Spleen (tissue), 11 donors: ENCODE measurements at regions not wholly inside any gene's neighbourhood (a gene's known extent, or its start where the extent isn't known, plus 50 kb on each side); places are given as distances from the start of the nearest gene placed in this dataset.

Source experiments
- DNase-seq: peaks from one replicate; pipeline ENCODE4 v3.0.0-alpha.2; 2020
- H3K27ac ChIP-seq, 8 donors: fragments of 200-600 bp; sonication (generic) in 7 of 8; 1 replicate in 4 of 8; 2 replicates in 4 of 8; pipeline versions ENCODE4 v1.5.0 to v1.8.0; 2016 to 2021; ENCODE audit warnings: inconsistent platforms in 4 of 8, mild to moderate bottlenecking in 4 of 8, moderate library complexity in 1 of 8
- H3K27me3 ChIP-seq, 7 donors: fragments of 200-600 bp; sonication (generic) in 6 of 7; replicated peaks in 1 of 7; 1 replicate in 4 of 7; 2 replicates in 3 of 7; pipeline versions ENCODE4 v1.5.0 to v1.8.0; 2016 to 2021; ENCODE audit warnings: inconsistent platforms in 3 of 7, mild to moderate bottlenecking in 1 of 7
- H3K36me3 ChIP-seq, 6 donors: fragments of 200-600 bp; sonication (generic) in 5 of 6; 1 replicate in 4 of 6; 2 replicates in 2 of 6; pipeline versions ENCODE4 v1.5.0 to v1.8.0; 2016 to 2021; ENCODE audit warnings: inconsistent platforms in 2 of 6
- H3K4me1 ChIP-seq, 6 donors: fragments of 200-600 bp; sonication (generic) in 5 of 6; 1 replicate in 3 of 6; 2 replicates in 3 of 6; pipeline versions ENCODE4 v1.5.0 to v1.8.0; 2016 to 2021; ENCODE audit warnings: inconsistent platforms in 3 of 6
- H3K4me3 ChIP-seq, 8 donors: fragments of 200-600 bp; sonication (generic) in 7 of 8; 1 replicate in 4 of 8; 2 replicates in 4 of 8; pipeline versions ENCODE4 v1.5.0 to v1.8.0; 2016 to 2021; ENCODE audit warnings: inconsistent platforms in 4 of 8, mild to moderate bottlenecking in 4 of 8, moderate library complexity in 2 of 8
- H3K9me3 ChIP-seq, 8 donors: fragments of 200-600 bp; sonication (generic) in 7 of 8; 1 replicate in 4 of 8; 2 replicates in 4 of 8; pipeline versions ENCODE4 v1.5.0 to v1.8.0; 2016 to 2021; ENCODE audit warnings: inconsistent platforms in 4 of 8
- CTCF ChIP-seq, 11 experiments: fragments of 200-600 bp in 7 of 11; fragments of 450-650 bp in 4 of 11; sonication (generic) in 4 of 11; IDR thresholded peaks in 8 of 11; conservative IDR thresholded peaks in 3 of 11; 1 replicate in 7 of 11; 2 replicates in 4 of 11; pipeline versions ENCODE4 v1.4.0 to v1.8.0; 2016 to 2021; ENCODE audit warnings: antibody characterized with exemption in 11 of 11, inconsistent platforms in 4 of 11, mild to moderate bottlenecking in 1 of 11
- POLR2A ChIP-seq, 3 donors: fragments of 450-650 bp; IDR thresholded peaks; one replicate each; pipeline ENCODE4 v1.5.1; 2017; ENCODE audit warnings: antibody characterized with exemption in 3 of 3, mild to moderate bottlenecking in 1 of 3
- POLR2AphosphoS5 ChIP-seq, 3 donors: sonication (generic); formaldehyde crosslinking; IDR thresholded peaks; one replicate each; pipeline ENCODE4 v1.5.1; 2017; ENCODE audit warnings: antibody characterized with exemption in 3 of 3
- WGBS, 5 donors: extraction: QIAGEN DNeasy Blood & Tissue Kit in 3 of 5; methylation state at CpG; one replicate each; pipeline versions ENCODE4 v1.1.5 to v1.1.7; 2013 to 2018; 5-methylcytosine and 5-hydroxymethylcytosine counted together
- intact Hi-C: fragments of 100-400 bp; cut with DNase I; formaldehyde crosslinking; loops from one replicate; pipeline ENCODE4 v1.15.0; 2023; ENCODE audit warnings: low total_unique reads
- donor health status: healthy with polysubstance abuse.
- donor health status: DM: no; HTN: no; CAD: no; lungs with moderate emphysema.
- donor health status: DM: no; HTN: no; CAD: no.
- donor health status: Bipolar disorder and iron deficiency.
- donor health status: healthy.
- donor health status: DM: no; HTN: no; CAD: no.
- donor health status: DM: yes; HTN: yes; CAD: no.

- H3K9me3 ChIP-seq = no peaks in the 10 kb centered on the region
- no peak overlapping the region for H3K27ac ChIP-seq
- H3K36me3 ChIP-seq = no peaks in the 10 kb centered on the region
- no peaks in the 10 kb centered on the region for H3K4me1 ChIP-seq
- H3K4me3 ChIP-seq = no peak overlapping the region
- H3K27me3 ChIP-seq = peaks cover 0 to 10% (median 0%) of the 10 kb centered on the region in 7 donors
- DNase-seq = no peak
- intact Hi-C loops = no loop called here
- TF ChIP-seq CTCF (IDR thresholded peaks at IDR 0.05 in 8 of 11, conservative IDR thresholded peaks at IDR 0.05 in 3 of 11) (no peak), POLR2A (IDR thresholded peaks at IDR 0.05) (no peak), POLR2AphosphoS5 (IDR thresholded peaks at IDR 0.05) (no peak)
- WGBS, 5 donors = 87 to 100% (median 97%) methylated on average over 2 of the region's 2 CpGs
Observed at GRCh38 chr9:2985343-2985742, 141.4 kb upstream of the PUM3 start.

DNA sequence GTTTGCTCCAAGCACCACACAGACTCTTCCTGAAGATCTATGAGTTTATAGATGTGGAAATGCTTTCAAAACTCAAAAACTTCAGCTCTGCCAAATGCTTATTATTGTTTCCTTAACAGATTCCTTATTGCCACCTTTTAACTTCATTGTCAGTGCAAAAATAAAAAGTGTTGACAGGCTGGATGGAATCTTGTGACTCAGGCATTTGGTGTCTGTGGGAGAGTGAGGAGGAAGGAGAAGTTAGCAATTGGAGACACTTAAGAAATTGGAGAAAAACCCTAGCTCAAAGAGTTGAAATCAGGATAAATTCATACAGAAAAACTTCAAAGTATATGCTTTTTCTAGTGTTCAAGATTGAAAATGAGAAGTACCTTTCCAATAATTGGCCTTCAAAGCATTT lies 140.6 kb upstream of the PUM3 start:
- no peaks in the 10 kb centered on the region for H3K36me3 ChIP-seq
- H3K9me3 ChIP-seq = no peaks in the 10 kb centered on the region
- H3K27me3 ChIP-seq = peaks cover 0 to 10% (median 0%) of the 10 kb centered on the region in 7 donors
- no peak for DNase-seq
- no peak overlapping the region for H3K27ac ChIP-seq
- intact Hi-C loops = no loop called here
- no peaks in the 10 kb centered on the region for H3K4me1 ChIP-seq
- TF ChIP-seq CTCF (IDR thresholded peaks at IDR 0.05 in 8 of 11, conservative IDR thresholded peaks at IDR 0.05 in 3 of 11) (no peak), POLR2A (IDR thresholded peaks at IDR 0.05) (no peak), POLR2AphosphoS5 (IDR thresholded peaks at IDR 0.05) (no peak)
- H3K4me3 ChIP-seq = no peak overlapping the region

- no peak for DNase-seq
- Histone ChIP-seq H3K36me3 (no peaks in the 10 kb centered on the region), H3K4me1 (no peaks in the 10 kb centered on the region), H3K4me3 (no peak overlapping the region), H3K27ac (no peak overlapping the region), H3K9me3 (no peaks in the 10 kb centered on the region), H3K27me3 (no peaks in the 10 kb centered on the region)
- WGBS, 5 donors = 82 to 88% (median 87%) methylated on average over 8 of the region's 8 CpGs
- intact Hi-C loops = no loop called here
- TF ChIP-seq CTCF (IDR thresholded peaks at IDR 0.05 in 8 of 11, conservative IDR thresholded peaks at IDR 0.05 in 3 of 11) = no peak
- no peak for TF ChIP-seq POLR2A (IDR thresholded peaks at IDR 0.05)
- TF ChIP-seq POLR2AphosphoS5 (IDR thresholded peaks at IDR 0.05) = no peak
Observed at GRCh38 chr9:2979957-2980610, 136.2 kb upstream of the PUM3 start.

- Histone ChIP-seq H3K36me3 (no peaks in the 10 kb centered on the region), H3K27ac (no peak overlapping the region), H3K9me3 (peaks cover 0 to 32% (median 28%) of the 10 kb centered on the region in 8 donors), H3K4me3 (no peak overlapping the region), H3K4me1 (no peaks in the 10 kb centered on the region), H3K27me3 (no peaks in the 10 kb centered on the region)
- 62 to 78% (median 75%) methylated on average over 2 of the region's 2 CpGs for WGBS, 5 donors
- intact Hi-C loops = no loop called here
- TF ChIP-seq POLR2AphosphoS5 (IDR thresholded peaks at IDR 0.05) (no peak), CTCF (IDR thresholded peaks at IDR 0.05 in 8 of 11, conservative IDR thresholded peaks at IDR 0.05 in 3 of 11) (no peak), POLR2A (IDR thresholded peaks at IDR 0.05) (no peak)
- DNase-seq = no peak
Observed at GRCh38 chr9:2972475-2972874, 128.6 kb upstream of the PUM3 start.
